HG03066 (cell line): ENCODE measurements at regions not wholly inside any gene's neighbourhood (a gene's known extent, or its start where the extent isn't known, plus 50 kb on each side); places are given as distances from the start of the nearest gene placed in this dataset.
"Not testable (repeated sequence)": the region's sequence is repeated elsewhere in the genome, so short reads cannot be mapped to it uniquely, and the experiment has no call there.

Experiments used
- ATAC-seq: cut with Tn5 transposase; IDR thresholded peaks from one replicate; pipeline ENCODE4 v1.9.1; 2021; ENCODE audit warnings: low read depth; ENCODE audit not compliant: unreplicated experiment

- no peak for ATAC-seq
Measured at GRCh38 chr15:56812221-56812620, 78.9 kb upstream of the ZNF280D start.

- ATAC-seq, result no peak
Measured at GRCh38 chr15:56811586-56811985, 78.3 kb upstream of the ZNF280D start.

- ATAC-seq, result no peak
Measured at GRCh38 chr15:56808160-56808559, 74.9 kb upstream of the ZNF280D start.

- ATAC-seq, result no peak
Measured at GRCh38 chr15:56806148-56806536, 72.8 kb upstream of the ZNF280D start.

- ATAC-seq, result no peak
Measured at GRCh38 chr15:56805466-56806147, 72.3 kb upstream of the ZNF280D start.

- ATAC-seq, result no peak
Measured at GRCh38 chr15:56804938-56805337, 71.6 kb upstream of the ZNF280D start.

- ATAC-seq, result no peak
Measured at GRCh38 chr15:56804279-56804678, 71.0 kb upstream of the ZNF280D start.

- no peak for ATAC-seq
Measured at GRCh38 chr15:56802161-56802560, 68.9 kb upstream of the ZNF280D start.

GRCh38 chr15:56798639-56799038 is 65.3 kb upstream of the ZNF280D start:
- ATAC-seq, result no peak

GRCh38 chr15:56797720-56798275 is 64.5 kb upstream of the ZNF280D start:
- no peak for ATAC-seq

GRCh38 chr15:56795502-56795901 is 62.2 kb upstream of the ZNF280D start:
- no peak for ATAC-seq

- no peak for ATAC-seq
Measured at GRCh38 chr15:56794553-56795329, 61.4 kb upstream of the ZNF280D start.

GRCh38 chr15:56794165-56794552 is 60.9 kb upstream of the ZNF280D start:
- ATAC-seq, result no peak

GRCh38 chr15:56792211-56792610 is 58.9 kb upstream of the ZNF280D start:
- no peak for ATAC-seq

- not testable (repeated sequence) for ATAC-seq
Measured at GRCh38 chr15:56791521-56791920, 58.2 kb upstream of the ZNF280D start.

- no peak for ATAC-seq
Measured at GRCh38 chr15:56788359-56788758, 55.0 kb upstream of the ZNF280D start.

GRCh38 chr15:56786966-56787365 is 53.7 kb upstream of the ZNF280D start:
- ATAC-seq, result no peak

GRCh38 chr15:56783857-56784661 is 50.8 kb upstream of the ZNF280D start:
- no peak for ATAC-seq

GRCh38 chr15:56783156-56783856 is 50.0 kb upstream of the ZNF280D start:
- ATAC-seq, result no peak
